ENCODE measurements at regions not wholly inside any gene's neighbourhood (a gene's known extent, or its start where the extent isn't known, plus 50 kb on each side); places are given as distances from the start of the nearest gene placed in this dataset.

DNA sequence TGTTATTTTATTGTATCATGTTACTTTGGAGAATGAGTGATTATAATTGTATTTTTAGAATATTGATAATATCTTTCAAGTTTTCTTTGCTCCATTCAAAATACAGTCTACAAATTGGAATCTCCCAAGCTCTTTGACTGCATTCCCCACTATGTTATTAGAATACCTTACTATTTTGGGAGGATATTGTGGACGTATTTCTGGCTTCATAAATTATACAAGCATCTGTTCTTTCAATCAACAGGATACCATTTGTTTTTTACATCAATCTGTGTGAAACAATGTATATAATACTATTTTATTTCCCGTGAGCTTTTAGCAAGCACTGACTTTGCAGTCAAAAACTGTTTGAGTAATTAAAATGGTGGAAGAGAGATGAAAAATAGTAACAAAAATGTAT lies 226.5 kb downstream of the PTPRC start:
- Histone ChIP-seq H3K4me3 (ENCODE audit: low read depth, low read length) (no peak overlapping the region), H3K27me3 (no peaks in the 10 kb centered on the region), H3K4me1 (peaks cover 19% of the 10 kb centered on the region), H3K9me3 (no peaks in the 10 kb centered on the region), H3K36me3 (no peaks in the 10 kb centered on the region)
- DNase-seq: no peak
- TF ChIP-seq, protein P1, sequence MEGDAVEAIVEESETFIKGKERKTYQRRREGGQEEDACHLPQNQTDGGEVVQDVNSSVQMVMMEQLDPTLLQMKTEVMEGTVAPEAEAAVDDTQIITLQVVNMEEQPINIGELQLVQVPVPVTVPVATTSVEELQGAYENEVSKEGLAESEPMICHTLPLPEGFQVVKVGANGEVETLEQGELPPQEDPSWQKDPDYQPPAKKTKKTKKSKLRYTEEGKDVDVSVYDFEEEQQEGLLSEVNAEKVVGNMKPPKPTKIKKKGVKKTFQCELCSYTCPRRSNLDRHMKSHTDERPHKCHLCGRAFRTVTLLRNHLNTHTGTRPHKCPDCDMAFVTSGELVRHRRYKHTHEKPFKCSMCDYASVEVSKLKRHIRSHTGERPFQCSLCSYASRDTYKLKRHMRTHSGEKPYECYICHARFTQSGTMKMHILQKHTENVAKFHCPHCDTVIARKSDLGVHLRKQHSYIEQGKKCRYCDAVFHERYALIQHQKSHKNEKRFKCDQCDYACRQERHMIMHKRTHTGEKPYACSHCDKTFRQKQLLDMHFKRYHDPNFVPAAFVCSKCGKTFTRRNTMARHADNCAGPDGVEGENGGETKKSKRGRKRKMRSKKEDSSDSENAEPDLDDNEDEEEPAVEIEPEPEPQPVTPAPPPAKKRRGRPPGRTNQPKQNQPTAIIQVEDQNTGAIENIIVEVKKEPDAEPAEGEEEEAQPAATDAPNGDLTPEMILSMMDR (IDR thresholded peaks at IDR 0.05; ENCODE audit: low read depth, low read length): no peak

DNA sequence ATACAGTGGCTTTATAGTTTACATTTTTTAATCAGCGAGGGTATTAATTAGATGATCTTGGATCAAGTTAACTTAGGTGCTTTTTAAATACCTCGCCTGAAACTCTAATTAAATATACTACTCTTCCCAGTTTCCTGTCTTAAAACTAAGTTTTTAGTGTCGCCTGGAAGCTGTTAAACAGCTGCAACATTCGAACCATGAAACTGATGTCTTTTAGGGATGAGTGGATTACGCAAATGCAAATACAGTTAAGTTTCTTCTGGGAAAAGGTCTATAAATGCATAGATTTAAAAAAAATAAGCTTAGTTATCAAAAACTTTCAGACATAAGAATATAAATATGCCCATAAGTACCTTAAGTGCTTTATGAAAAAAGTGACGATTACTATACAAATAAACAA lies 228.3 kb downstream of the PTPRC start:
- TF ChIP-seq, protein P1 (IDR thresholded peaks at IDR 0.05; ENCODE audit: low read depth, low read length): no peak
- peaks cover 6% of the 10 kb centered on the region for H3K36me3 ChIP-seq
- DNase-seq: no peak

DNA sequence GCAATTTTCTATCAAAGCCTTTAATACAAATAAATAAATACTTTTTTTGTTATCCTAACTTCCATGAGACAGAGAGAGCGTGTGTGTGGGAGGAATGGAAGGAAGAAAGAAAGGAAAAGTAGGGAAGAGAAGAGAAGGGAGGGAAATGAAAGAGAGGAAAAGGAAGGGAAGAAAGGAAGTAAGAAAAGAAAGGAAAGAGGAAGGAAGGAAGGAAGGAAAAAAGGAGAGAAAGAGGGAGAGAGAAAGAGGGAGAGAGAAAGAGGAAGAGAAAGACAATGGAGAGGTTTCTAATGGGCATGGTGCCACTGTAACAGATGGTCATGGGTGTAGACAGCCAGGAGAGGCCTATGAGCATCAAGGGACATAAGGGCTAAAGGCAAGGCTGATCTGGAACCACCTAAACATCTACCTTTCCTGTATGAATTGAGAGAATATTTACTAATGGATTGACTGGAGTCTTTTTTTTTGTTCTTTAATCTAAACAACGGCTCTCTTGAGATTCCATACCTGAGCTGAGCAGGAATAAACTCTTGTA lies 234.9 kb downstream of the PTPRC start:
- Histone ChIP-seq H3K36me3 (peaks cover 6% of the 10 kb centered on the region), H3K4me3 (ENCODE audit: low read depth, low read length) (no peak overlapping the region), H3K9me3 (no peaks in the 10 kb centered on the region), H3K4me1 (no peaks in the 10 kb centered on the region; the same call in 1 of the 2 replicates), H3K27me3 (no peaks in the 10 kb centered on the region)
- DNase-seq: no peak
- TF ChIP-seq, protein P1 (IDR thresholded peaks at IDR 0.05; ENCODE audit: low read depth, low read length): no peak

More for the DNA sequence above, 228.3 kb downstream of the PTPRC start:
- Histone ChIP-seq H3K9me3 (no peaks in the 10 kb centered on the region), H3K4me1 (peaks cover under 1% of the 10 kb centered on the region; the same call in 1 of the 2 replicates), H3K4me3 (ENCODE audit: low read depth, low read length) (no peak overlapping the region), H3K27me3 (no peaks in the 10 kb centered on the region)

DNA sequence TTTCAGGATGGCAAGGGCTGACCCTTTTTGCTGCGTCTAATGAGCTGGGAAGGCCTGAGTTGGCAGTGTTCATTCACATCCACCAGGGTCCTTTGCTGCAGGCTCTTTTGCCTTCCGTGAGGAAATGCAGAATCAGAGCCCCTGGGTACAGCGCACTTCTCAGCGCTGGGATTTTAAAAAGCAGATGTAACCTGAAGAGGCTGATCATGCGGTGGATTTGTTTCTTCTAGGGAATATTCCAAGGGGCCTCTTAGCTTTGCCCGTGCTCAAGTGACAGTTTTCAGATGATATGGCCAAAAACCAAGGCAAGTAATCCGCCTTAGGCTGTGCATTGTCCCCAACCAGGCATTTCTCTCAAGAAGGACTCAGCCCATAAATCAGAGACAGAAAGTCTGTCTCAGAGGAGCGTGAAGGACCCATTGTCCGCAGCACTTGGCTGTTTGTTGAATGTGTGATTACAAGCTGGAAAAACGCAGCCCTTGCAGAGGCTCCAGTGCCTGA lies 237.6 kb downstream of the PTPRC start:
- no peaks in the 10 kb centered on the region for H3K9me3 ChIP-seq
- peak; percentile 74 for DNase-seq

DNA sequence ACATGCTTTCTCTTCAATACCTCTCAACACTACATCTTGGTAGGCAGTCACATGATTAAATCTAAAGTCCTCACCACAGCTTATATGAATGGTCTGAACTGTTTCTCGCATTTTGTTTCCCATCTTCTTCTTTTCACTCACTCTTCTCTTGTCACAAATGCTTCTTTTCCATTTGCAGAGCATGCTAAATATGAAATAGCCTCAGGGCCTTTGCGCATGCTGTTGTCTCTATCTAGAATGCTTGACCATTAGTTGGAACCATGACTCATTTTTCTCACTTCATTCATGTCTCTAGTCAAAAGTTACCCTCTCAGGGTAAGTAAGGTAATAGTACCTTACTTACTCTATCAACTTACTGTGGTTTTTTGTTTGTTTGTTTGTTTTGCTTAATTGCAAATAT lies 239.7 kb downstream of the PTPRC start:
- DNase-seq: no peak
- TF ChIP-seq, protein P1 (IDR thresholded peaks at IDR 0.05; ENCODE audit: low read depth, low read length): no peak
- Histone ChIP-seq H3K36me3 (no peaks in the 10 kb centered on the region), H3K4me3 (ENCODE audit: low read depth, low read length) (no peak overlapping the region), H3K4me1 (peaks cover 9% of the 10 kb centered on the region), H3K9me3 (no peaks in the 10 kb centered on the region), H3K27me3 (no peaks in the 10 kb centered on the region)

More for the DNA sequence above, 237.6 kb downstream of the PTPRC start:
- Histone ChIP-seq H3K4me3 (ENCODE audit: low read depth, low read length) (peak overlapping the region; percentile 53), H3K4me1 (peaks cover 9% of the 10 kb centered on the region), H3K27me3 (no peaks in the 10 kb centered on the region), H3K36me3 (peaks cover 5% of the 10 kb centered on the region)
- TF ChIP-seq, protein P1 (IDR thresholded peaks at IDR 0.05; ENCODE audit: low read depth, low read length): peak; percentile 49

DNA sequence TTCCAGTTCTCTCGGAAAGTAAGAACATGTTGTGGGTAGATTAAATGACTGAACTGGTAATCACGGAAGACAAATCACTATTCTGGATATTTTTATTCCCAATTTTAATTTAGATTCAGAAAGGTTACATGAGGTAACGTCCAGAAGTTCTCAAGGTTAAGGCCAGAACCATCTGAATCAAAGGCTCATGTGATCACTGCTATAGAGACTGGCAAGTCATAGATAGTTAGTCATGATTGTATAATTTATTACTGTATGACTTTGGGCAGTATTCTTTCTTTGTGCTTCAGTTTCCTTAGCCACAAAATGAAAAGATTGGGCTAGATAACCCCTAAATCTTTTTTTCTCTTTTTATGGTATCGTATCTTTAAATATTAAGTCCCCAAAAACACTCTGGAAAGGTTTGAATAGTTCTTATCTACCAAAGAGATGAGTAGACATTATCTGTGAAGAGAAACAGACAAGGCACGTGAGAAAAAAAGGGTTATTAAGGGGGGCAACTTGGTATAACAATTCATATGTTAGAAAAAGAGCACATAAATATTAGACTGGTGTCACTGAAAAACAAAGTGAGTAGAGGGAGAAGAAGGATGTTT lies 241.0 kb downstream of the PTPRC start:
- H3K27me3 ChIP-seq: no peaks in the 10 kb centered on the region
- TF ChIP-seq, protein P1 (IDR thresholded peaks at IDR 0.05; ENCODE audit: low read depth, low read length): no peak
- peaks cover 3% of the 10 kb centered on the region for H3K36me3 ChIP-seq
- DNase-seq: no peak
- H3K4me1 ChIP-seq: peaks cover 9% of the 10 kb centered on the region
- no peak overlapping the region for H3K4me3 ChIP-seq (ENCODE audit: low read depth, low read length)
- H3K9me3 ChIP-seq: no peaks in the 10 kb centered on the region

All from BE2C (cell line).